T47D (cell line): ENCODE measurements at regions not wholly inside any gene's neighbourhood (a gene's known extent, or its start where the extent isn't known, plus 50 kb on each side); places are given as distances from the start of the nearest gene placed in this dataset.

Experiments
- DNase-seq, 2 experiments: peaks; one replicate each; pipeline versions ENCODE4 v3.0.0 to v3.0.0-alpha.2; 2011 to 2012; ENCODE audit warnings: low read depth in 1 of 2, low spot score in 1 of 2
- JUND ChIP-seq: IDR thresholded peaks from 2 replicates; pipeline ENCODE4 v1.6.1; 2012; ENCODE audit warnings: low read depth
- in situ Hi-C: cut with HindIII; loops from 2 replicates; pipeline ENCODE4 v1.10.0; 2016; ENCODE audit warnings: low sequenced_read_pairs, low pct_unique_long_range_greater_than_20kb

DNA sequence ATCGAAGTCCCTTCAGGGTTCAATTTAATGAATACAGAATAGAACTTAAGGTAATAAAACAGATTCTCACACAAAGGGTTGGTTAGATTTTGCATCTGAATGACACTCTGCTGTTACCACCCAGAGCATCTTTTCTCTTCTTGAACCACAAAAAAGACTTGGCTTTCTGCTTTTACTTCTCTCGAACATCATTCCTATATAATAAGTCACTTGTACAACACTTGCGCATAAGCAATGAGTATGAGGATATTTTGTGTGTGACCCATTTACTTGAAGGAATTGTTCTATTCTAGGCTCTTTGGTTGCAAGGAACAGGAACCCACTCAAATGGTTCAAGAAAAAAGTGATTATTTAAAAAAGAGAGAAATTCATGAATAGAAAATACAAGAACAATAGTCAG lies 126.2 kb downstream of the NUP35 start:
- in situ Hi-C loops = no loop called here
- TF ChIP-seq JUND = no peak
- DNase-seq = no peak

DNA sequence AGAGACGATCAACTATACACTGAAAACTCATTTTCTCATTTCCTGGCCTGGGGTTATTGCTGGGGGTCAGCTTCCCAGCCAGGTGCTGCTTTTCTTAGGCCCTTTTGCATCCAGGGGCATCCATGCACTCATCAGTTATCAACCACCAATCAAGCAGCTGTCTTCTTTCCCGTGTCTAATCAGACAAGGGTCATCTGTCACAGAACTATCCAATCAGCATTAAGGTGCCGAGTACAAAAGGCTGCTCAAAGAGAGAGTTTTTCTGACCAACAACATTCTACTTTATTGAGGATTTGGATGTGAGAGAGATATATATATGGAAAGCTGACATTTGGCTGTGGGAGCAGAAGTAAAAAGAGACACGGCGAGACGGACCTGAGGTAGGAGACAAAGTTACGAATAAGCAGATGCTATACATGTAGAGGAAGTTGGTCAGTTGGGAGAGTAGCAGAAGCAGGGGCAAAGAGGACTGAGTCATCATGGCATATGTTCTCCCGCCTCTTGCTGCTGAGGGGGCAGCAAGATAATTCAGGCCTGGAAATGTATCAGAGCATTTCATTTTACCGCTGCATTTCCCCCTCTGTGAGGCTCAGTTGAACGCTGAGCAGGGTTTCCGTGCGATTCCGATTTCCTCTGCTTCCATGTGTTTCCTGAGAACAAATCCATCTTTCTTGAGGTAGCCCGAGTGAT lies 129.3 kb downstream of the NUP35 start:
- no peak for DNase-seq
- no peak for TF ChIP-seq JUND
- in situ Hi-C loops = no loop called here

DNA sequence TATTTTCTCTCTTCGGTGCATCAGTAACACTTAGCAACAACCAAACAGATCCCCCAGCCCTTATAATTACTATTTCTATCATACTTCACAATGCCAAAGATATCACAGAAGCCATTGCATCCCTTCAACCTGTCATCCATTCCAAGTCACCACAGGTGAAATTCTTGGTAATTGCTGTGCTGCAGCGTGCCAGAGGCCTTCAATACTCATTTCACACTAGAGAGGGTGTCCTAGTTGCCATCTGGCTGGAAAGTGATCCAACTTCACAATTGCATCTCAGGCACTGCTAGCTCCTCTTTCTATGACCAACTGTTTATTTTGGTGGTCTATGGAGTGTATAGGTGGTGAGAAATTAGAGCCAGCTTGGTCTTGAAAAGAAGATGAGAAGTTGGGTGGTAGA lies 131.2 kb downstream of the NUP35 start:
- TF ChIP-seq JUND = no peak
- in situ Hi-C loops = no loop called here
- no peak for DNase-seq

DNA sequence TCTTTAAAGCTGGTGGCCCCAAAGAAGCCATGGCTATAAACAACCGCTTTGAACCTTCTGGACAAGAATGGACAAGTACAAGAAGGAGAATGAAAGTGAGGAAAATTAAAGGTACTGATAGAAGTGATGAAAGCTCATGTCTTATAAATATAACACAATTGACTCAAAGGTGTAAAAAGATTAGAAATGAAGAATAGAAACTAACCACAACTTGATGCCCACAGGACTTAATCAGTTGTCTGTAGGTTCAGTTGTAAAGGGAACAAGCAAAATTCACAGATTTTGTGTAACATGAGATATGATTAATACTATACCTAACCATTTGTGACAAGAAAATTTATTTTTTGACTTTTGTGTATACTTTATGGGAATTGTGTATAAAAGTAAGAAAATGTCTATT lies 135.7 kb downstream of the NUP35 start:
- TF ChIP-seq JUND = no peak
- no peak for DNase-seq
- in situ Hi-C loops = no loop called here

DNA sequence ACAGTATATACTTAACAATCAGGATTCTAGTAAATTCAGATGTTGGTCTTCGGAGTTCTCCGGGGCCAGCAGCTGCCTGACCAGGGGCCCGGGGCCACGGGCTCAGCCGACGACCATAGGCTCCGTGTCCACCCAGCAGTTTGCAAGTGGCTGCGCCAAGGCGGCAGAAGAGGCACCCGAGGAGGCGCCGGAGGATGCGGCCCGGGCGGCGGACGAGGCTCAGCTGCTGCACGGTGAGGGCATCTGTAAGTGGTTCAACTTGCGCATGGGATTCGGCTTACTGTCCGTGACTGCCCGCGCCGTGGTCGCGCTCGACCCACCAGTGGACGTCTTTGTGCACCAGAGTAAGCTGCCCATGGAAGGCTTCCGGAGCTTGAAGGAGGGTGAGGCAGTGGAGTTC lies 136.3 kb downstream of the NUP35 start:
- TF ChIP-seq JUND = no peak
- in situ Hi-C loops = no loop called here
- no peak for DNase-seq

DNA sequence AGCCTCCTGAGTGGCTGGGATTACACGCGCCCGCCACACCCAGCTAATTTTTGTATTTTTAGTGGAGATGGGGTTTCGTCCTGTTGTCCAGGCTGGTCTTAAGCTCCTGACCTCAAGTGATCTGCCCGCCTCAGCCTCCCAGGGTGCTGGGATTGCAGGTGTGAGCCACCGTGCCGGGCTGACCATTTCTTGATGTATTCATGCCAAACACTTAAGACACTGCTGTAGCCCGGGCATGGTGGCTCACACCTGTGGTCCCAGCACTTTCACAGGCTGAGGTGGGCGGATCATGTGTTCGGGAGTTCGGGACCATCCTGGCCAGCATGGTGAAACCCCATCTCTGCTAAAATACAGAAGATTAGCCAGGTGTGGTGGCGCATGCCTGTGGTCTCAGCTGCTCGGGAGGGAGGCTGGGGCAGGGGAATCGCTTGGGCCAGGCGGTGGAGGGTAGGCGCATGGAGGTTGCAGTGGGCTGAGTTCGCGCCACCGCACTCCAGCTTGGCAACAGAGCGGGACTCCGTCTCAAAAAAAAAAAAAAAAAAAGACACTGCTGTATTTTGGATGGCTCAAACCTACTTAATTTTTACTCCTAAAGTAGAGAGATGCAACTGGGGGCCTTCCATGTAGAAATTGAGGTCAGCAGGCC lies 140.8 kb downstream of the NUP35 start:
- in situ Hi-C loops = no loop called here
- no peak for TF ChIP-seq JUND
- no peak for DNase-seq

DNA sequence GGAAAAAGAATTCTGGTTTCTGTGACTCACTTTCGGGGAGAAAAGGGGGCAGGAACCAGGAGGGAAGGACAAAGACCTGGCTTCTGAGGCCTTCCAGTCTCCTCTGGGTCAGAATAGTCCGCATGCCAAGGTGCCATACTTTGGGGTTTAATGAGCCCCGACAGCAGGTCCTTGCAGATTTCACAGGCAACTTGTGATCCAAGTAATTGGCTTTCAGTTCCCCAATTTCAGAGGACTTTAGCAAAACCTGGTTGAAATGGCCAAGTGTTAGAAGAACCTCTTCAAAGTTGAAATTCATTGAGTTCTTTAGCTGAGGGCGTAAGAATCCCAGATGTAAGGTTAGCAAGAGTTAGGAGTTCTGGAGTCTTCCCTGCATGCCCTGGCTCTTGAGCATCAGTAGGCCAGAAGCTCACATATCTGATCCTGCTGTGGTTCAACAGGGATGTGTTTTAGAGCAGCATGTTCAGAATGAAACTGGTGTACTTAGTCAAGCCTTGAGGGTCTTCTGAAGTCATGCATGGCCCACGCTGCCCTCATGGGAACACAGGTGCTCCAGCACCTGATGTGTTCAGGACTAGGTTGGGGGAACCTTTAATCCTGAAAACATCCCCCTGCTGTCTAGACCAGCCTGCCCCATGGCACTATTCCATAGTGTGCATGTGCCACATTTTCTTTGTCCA lies 143.0 kb downstream of the NUP35 start:
- TF ChIP-seq JUND = no peak
- no peak for DNase-seq
- in situ Hi-C loops = no loop called here

DNA sequence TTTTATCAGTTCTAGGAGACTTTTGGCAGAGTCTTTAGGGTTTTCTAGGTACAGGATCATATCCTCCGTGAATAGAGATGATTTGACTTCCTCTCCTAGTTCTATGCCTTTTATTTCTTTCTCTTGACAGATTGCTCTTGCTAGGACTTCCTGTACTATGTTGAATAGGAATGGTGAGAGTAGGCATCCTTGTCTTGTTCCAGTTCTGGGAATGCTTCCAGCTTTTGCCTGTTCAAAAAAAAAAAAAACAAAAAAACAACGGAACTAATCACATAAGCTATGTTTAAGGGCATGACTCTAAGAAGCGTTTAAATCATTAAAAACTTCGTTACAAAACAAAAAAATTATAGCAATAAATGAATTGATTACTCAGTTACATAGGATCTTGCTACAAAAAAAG lies 145.7 kb downstream of the NUP35 start:
- no peak for TF ChIP-seq JUND
- in situ Hi-C loops = no loop called here
- no peak for DNase-seq

DNA sequence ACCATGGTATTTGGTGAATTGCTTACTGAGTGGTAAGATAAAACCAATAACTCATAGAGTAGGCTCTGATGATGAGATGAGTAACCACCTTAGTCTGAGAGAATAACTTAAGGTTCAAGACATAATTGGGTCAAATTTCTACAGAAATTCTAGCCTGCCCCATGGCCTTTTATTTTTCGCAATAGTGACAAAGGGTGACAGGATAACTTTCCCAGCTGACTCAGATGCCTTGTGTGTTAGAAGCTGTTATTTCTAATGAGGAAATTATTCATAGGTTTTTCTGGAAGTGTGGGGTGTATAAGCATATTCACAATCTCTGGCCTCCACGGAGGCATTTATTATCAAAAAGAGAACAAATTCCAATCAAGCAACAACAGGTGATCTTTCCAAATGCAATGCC lies 159.0 kb downstream of the NUP35 start:
- in situ Hi-C loops = no loop called here
- no peak for DNase-seq
- no peak for TF ChIP-seq JUND

DNA sequence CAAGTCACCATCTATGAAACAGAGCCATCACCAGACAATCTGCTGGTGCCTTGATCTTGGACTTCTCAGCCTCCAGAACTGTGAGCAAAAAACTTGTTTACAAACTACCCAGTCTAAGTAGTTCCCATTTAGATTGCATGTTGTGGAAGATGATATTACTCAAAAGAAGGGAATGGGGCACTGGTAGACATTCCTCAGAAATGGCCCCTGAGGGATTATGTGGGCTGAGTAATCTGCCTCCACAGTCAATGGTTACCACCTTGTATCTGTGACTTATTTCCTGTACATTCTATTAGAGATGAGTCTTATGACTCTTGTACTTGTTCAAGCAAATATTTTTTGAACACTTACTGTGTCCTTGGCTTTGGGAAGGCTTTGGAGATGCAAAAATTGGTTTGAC lies 160.4 kb downstream of the NUP35 start:
- no peak for TF ChIP-seq JUND
- in situ Hi-C loops = no loop called here
- DNase-seq = no peak

DNA sequence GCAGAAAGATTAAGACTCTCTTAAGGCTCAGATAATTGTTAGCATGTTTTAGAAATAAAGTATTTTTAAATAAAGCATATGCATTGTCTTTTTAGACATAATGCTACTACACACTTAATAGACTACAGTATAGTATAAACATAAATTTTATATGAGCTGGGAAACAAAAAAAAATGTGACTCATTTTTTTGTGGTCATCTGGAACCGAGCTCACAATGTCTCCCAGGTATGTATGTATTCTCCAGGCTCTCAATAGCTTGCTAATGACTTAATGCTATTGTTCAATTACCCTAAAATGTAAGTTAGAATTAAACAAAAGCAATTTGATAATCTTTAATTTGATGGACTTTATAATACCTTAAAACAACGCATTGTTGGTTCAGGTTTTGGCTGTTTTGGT lies 167.2 kb downstream of the NUP35 start:
- no peak for DNase-seq
- in situ Hi-C loops = no loop called here

DNA sequence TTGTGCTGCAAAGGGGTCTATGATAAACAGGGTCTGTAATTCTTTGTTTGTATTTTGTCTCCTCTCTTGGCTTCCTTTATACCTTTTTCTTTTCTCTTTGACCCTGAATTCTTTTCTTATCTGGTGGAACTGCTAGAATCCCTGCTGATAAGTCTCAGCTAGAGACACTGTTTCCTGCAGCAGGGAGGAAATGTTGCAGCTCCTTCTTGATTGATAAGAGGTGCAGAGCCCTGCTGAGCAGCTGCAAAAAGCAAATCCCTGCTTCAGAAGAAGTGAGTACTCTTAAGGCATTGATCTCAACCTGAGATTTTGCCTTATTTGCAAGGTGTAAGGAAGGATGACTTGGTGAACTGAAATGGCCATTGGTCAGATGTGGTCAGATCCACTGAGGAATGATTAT lies 167.8 kb downstream of the NUP35 start:
- TF ChIP-seq JUND = no peak
- no peak for DNase-seq
- in situ Hi-C loops = no loop called here

More for the DNA sequence above, 167.2 kb downstream of the NUP35 start:
- TF ChIP-seq JUND = no peak

DNA sequence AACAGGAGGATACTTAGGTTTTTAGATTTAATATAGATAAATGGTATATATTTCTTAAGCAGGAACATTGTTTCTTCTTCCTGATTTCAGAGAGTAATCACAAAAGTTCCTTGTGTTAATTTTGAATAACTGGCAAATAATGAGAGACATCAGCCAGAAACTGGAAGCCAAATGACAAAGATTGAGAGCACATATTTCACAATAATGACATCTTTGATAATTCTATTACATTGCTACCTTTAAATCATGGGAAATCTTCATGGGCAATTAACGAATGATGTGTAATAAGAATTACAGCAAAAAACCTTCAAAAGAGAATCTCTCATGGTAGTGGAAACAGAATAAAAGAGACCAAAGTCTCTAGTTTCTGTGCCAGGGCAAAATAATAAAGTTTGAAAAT lies 215.1 kb downstream of the NUP35 start:
- no peak for TF ChIP-seq JUND
- no peak for DNase-seq
- in situ Hi-C loops = no loop called here
